Keratinocyte (primary cell): ENCODE measurements at regions not wholly inside any gene's neighbourhood (a gene's known extent, or its start where the extent isn't known, plus 50 kb on each side); places are given as distances from the start of the nearest gene placed in this dataset.

Experiments
- DNase-seq: peaks from one replicate; pipeline ENCODE4 v3.0.0-alpha.2; 2011; ENCODE audit warnings: low read depth, missing footprints, low spot score
- FAIRE-seq: peaks from 2 replicates; lab custom pipeline; 2011; peaks lifted over from hg19 to GRCh38; lab: Jason Lieb, UNC
- H2AFZ ChIP-seq: 2 replicates; pipeline ENCODE4 v1.6.0; 2012; ENCODE audit warnings: low read length, control low read depth, inconsistent platforms; ENCODE audit not compliant: control insufficient read depth
- H3K27ac ChIP-seq: 2 replicates; pipeline ENCODE4 v1.5.1; 2011; ENCODE audit warnings: low read length; ENCODE audit not compliant: control insufficient read depth, insufficient read depth
- H3K27me3 ChIP-seq: 3 replicates; pipeline ENCODE4 v1.6.0; 2011; ENCODE audit warnings: low read length; ENCODE audit not compliant: control insufficient read depth, insufficient read depth; ENCODE audit errors: extremely low read depth
- H3K36me3 ChIP-seq, 2 experiments: 2 replicates in 1 of 2; 3 replicates in 1 of 2; pipeline ENCODE4 v1.5.1; 2011; ENCODE audit warnings: low read length in 2 of 2, mild to moderate bottlenecking in 1 of 2; ENCODE audit not compliant: control insufficient read depth in 2 of 2, insufficient read depth in 2 of 2; ENCODE audit errors: extremely low read depth in 1 of 2
- H3K4me1 ChIP-seq: 3 replicates; pipeline ENCODE4 v1.5.1; 2011; ENCODE audit warnings: low read length; ENCODE audit not compliant: control insufficient read depth, insufficient read depth; ENCODE audit errors: extremely low read depth
- H3K4me2 ChIP-seq: 3 replicates; pipeline ENCODE4 v1.6.0; 2011; ENCODE audit warnings: low read depth, low read length; ENCODE audit not compliant: control insufficient read depth, insufficient read depth; ENCODE audit errors: extremely low read depth
- H3K4me3 ChIP-seq, 3 experiments: fragments of 200-600 bp in 1 of 3; sonication (generic) in 1 of 3; 2 replicates in 2 of 3; 3 replicates in 1 of 3; pipeline ENCODE4 v1.5.1; 2011 to 2016; ENCODE audit warnings: low read length in 3 of 3, mild to moderate bottlenecking in 3 of 3, control low read depth in 2 of 3, inconsistent platforms in 1 of 3, low read depth in 1 of 3, mixed read lengths in 1 of 3, mixed run types in 1 of 3, moderate library complexity in 1 of 3; ENCODE audit not compliant: control insufficient read depth in 2 of 3, insufficient read depth in 2 of 3; ENCODE audit errors: extremely low read depth in 1 of 3
- H3K79me2 ChIP-seq: 2 replicates; pipeline ENCODE4 v1.6.0; 2012; ENCODE audit warnings: low read length; ENCODE audit not compliant: control insufficient read depth, insufficient read depth
- H3K9ac ChIP-seq: 3 replicates; pipeline ENCODE4 v1.6.0; 2011; ENCODE audit warnings: low read length; ENCODE audit not compliant: control insufficient read depth, insufficient read depth; ENCODE audit errors: extremely low read depth
- H3K9me1 ChIP-seq: 3 replicates; pipeline ENCODE4 v1.6.0; 2011; ENCODE audit warnings: low read length; ENCODE audit not compliant: control insufficient read depth, insufficient read depth; ENCODE audit errors: extremely low read depth
- H3K9me3 ChIP-seq: 2 replicates; pipeline ENCODE4 v1.5.1; 2012; ENCODE audit warnings: low read depth, low read length; ENCODE audit not compliant: control insufficient read depth
- H4K20me1 ChIP-seq: 3 replicates; pipeline ENCODE4 v1.6.0; 2011; ENCODE audit warnings: low read length; ENCODE audit not compliant: control insufficient read depth, insufficient read depth; ENCODE audit errors: extremely low read depth
- EZH2 ChIP-seq: IDR thresholded peaks from one replicate; pipeline ENCODE4 v1.6.1; 2012; ENCODE audit warnings: inconsistent platforms, mild to moderate bottlenecking, low read length, moderate library complexity
- dilution Hi-C: fragments of 300-500 bp; cut with MboI; formaldehyde crosslinking; loops from one replicate; pipeline ENCODE4 v1.7.0; 2020; ENCODE audit warnings: low sequenced_read_pairs; ENCODE audit not compliant: extremely low pct_ligation_motif_present
- TF ChIP-seq, protein P1 (sequence below), 3 experiments: IDR thresholded peaks in 1 of 3; conservative IDR thresholded peaks in 1 of 3; optimal IDR thresholded peaks in 1 of 3; 2 replicates in 2 of 3; 3 replicates in 1 of 3; pipeline versions ENCODE3 to v1.5.1; 2011; ENCODE audit warnings: low read length in 3 of 3, mild to moderate bottlenecking in 3 of 3, moderate library complexity in 2 of 3, control low read depth in 1 of 3, inconsistent platforms in 1 of 3; ENCODE audit not compliant: insufficient read depth in 2 of 3; ENCODE audit errors: extremely low read depth in 1 of 3

DNA sequence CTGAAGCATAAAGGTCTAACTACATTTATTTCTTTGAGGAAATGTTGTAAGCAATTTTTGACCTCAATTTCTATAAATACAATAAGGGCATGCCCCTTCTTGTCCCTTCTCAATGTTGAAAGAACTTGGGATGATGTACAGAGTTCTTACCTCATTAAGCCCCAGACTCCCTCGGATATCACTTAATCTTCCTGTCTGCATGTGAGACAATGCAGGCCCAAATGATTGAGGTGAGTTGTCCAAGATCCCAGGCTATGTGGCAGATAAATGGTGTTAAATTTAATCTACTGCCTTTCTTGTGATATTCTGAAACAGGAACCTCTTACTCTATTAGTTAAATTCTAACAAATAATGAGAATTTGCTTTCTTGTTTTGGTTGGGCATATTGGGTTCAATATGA, 1073.4 kb upstream of the GYPC start:
- Histone ChIP-seq H3K4me1 (no peaks in the 10 kb centered on the region), H2AFZ (no peak overlapping the region), H3K4me2 (no peak overlapping the region), H3K27ac (no peak overlapping the region), H3K27me3 (no peaks in the 10 kb centered on the region), H3K79me2 (no peaks in the 10 kb centered on the region), H3K9me3 (no peaks in the 10 kb centered on the region), H3K9me1 (no peaks in the 10 kb centered on the region), H3K9ac (no peak overlapping the region), H3K36me3 (no peaks in the 10 kb centered on the region), H3K4me3 (no peak overlapping the region), H4K20me1 (no peaks in the 10 kb centered on the region)
- dilution Hi-C loops: no loop called here
- no peak for TF ChIP-seq EZH2
- TF ChIP-seq, protein P1, sequence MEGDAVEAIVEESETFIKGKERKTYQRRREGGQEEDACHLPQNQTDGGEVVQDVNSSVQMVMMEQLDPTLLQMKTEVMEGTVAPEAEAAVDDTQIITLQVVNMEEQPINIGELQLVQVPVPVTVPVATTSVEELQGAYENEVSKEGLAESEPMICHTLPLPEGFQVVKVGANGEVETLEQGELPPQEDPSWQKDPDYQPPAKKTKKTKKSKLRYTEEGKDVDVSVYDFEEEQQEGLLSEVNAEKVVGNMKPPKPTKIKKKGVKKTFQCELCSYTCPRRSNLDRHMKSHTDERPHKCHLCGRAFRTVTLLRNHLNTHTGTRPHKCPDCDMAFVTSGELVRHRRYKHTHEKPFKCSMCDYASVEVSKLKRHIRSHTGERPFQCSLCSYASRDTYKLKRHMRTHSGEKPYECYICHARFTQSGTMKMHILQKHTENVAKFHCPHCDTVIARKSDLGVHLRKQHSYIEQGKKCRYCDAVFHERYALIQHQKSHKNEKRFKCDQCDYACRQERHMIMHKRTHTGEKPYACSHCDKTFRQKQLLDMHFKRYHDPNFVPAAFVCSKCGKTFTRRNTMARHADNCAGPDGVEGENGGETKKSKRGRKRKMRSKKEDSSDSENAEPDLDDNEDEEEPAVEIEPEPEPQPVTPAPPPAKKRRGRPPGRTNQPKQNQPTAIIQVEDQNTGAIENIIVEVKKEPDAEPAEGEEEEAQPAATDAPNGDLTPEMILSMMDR (optimal IDR thresholded peaks at IDR 0.05 in 1 of 3, IDR thresholded peaks at IDR 0.05 in 1 of 3, conservative IDR thresholded peaks at IDR 0.05 in 1 of 3; ENCODE audit: extremely low read depth in 1 of 3, insufficient read depth in 2 of 3, low read length in 3 of 3): no peak
- FAIRE-seq (no peak), DNase-seq (no peak)

DNA sequence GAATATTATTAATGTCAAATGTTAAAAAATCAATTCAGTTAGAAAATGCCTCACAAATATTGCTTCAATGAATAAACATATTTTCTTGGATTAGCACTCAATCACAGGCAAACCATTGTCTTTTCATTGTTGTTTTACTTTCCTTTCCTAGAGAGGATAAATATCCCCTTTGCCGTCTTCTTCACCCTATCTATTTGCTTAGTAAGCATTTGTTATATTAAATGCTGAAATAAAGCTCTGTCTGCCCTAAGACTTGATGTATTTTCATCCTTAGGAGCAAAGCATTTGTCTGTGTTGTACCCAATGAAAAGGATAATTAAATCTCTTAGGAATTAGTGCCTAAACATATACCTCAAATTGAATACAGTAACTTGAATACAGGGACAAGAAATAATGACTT, 1071.2 kb upstream of the GYPC start:
- Histone ChIP-seq H3K27me3 (no peaks in the 10 kb centered on the region), H4K20me1 (no peaks in the 10 kb centered on the region), H2AFZ (no peak overlapping the region), H3K36me3 (no peaks in the 10 kb centered on the region), H3K9ac (no peak overlapping the region), H3K79me2 (no peaks in the 10 kb centered on the region), H3K9me1 (no peaks in the 10 kb centered on the region), H3K27ac (no peak overlapping the region), H3K4me1 (no peaks in the 10 kb centered on the region), H3K4me2 (no peak overlapping the region), H3K4me3 (no peak overlapping the region), H3K9me3 (no peaks in the 10 kb centered on the region)
- no peak for DNase-seq
- no peak for TF ChIP-seq EZH2
- TF ChIP-seq, protein P1 (optimal IDR thresholded peaks at IDR 0.05 in 1 of 3, IDR thresholded peaks at IDR 0.05 in 1 of 3, conservative IDR thresholded peaks at IDR 0.05 in 1 of 3; ENCODE audit: extremely low read depth in 1 of 3, insufficient read depth in 2 of 3, low read length in 3 of 3): no peak
- FAIRE-seq: no peak
- dilution Hi-C loops: no loop called here
